Astrocyte of the cerebellum (primary cell): ENCODE measurements at regions not wholly inside any gene's neighbourhood (a gene's known extent, or its start where the extent isn't known, plus 50 kb on each side); places are given as distances from the start of the nearest gene placed in this dataset.

Experiments
- DNase-seq: peaks from one replicate; pipeline ENCODE4 v3.0.0-alpha.2; 2011; ENCODE audit warnings: low read depth
- H3K4me3 ChIP-seq: 2 replicates; pipeline ENCODE4 v1.5.1; 2011; ENCODE audit warnings: mild to moderate bottlenecking, low read depth, low read length, moderate library complexity
- in situ Hi-C: cut with HindIII; loops from 2 replicates; pipeline ENCODE4 v1.10.0; 2017; ENCODE audit warnings: low sequenced_read_pairs
- TF ChIP-seq, protein P1 (sequence below): IDR thresholded peaks from 2 replicates; pipeline ENCODE4 v1.5.1; 2012; ENCODE audit warnings: low read length, low read depth, moderate library complexity, mild to moderate bottlenecking; ENCODE audit errors: missing control alignments

DNA sequence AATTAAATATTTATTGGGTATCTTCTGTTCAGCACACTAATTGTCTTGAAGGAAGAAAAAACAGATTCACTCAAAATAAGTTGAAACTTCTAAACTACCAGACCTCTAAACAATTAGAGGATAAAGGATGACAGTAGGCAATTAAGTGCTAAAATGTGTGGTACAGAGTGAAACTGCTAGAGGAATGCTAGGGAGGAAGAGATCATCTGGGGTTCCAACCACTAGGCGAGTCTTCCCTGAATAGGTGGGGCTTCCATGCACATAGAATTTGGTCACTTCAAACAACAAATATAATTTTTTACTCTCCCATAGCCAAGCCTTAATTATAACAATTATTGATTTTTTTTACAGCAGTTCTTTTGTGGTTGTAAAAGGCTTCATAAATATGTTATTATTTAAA lies 559.0 kb upstream of the ZEB2 start:
- no peak overlapping the region for H3K4me3 ChIP-seq
- in situ Hi-C loops: no loop called here
- DNase-seq: no peak
- TF ChIP-seq, protein P1, sequence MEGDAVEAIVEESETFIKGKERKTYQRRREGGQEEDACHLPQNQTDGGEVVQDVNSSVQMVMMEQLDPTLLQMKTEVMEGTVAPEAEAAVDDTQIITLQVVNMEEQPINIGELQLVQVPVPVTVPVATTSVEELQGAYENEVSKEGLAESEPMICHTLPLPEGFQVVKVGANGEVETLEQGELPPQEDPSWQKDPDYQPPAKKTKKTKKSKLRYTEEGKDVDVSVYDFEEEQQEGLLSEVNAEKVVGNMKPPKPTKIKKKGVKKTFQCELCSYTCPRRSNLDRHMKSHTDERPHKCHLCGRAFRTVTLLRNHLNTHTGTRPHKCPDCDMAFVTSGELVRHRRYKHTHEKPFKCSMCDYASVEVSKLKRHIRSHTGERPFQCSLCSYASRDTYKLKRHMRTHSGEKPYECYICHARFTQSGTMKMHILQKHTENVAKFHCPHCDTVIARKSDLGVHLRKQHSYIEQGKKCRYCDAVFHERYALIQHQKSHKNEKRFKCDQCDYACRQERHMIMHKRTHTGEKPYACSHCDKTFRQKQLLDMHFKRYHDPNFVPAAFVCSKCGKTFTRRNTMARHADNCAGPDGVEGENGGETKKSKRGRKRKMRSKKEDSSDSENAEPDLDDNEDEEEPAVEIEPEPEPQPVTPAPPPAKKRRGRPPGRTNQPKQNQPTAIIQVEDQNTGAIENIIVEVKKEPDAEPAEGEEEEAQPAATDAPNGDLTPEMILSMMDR: no peak

DNA sequence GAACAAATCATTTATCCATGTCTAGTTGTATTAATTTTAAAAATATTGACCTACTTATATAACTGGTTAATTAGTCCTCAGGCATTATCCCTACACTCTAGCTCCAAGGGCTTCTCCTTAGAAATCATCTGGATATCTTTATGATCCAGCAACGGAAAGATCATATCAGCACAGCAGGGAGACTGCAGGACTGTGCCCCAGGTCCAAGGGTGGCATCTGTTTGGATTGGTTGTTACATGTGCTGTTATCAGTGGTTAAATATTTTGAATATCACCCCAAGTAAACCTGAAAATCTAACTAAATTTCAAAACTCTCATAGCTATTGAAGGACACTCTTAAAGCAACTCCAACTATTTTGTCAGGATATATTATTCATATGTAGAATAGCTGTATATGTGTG lies 556.2 kb upstream of the ZEB2 start:
- no peak overlapping the region for H3K4me3 ChIP-seq
- in situ Hi-C loops: no loop called here
- no peak for DNase-seq
- TF ChIP-seq, protein P1: no peak

DNA sequence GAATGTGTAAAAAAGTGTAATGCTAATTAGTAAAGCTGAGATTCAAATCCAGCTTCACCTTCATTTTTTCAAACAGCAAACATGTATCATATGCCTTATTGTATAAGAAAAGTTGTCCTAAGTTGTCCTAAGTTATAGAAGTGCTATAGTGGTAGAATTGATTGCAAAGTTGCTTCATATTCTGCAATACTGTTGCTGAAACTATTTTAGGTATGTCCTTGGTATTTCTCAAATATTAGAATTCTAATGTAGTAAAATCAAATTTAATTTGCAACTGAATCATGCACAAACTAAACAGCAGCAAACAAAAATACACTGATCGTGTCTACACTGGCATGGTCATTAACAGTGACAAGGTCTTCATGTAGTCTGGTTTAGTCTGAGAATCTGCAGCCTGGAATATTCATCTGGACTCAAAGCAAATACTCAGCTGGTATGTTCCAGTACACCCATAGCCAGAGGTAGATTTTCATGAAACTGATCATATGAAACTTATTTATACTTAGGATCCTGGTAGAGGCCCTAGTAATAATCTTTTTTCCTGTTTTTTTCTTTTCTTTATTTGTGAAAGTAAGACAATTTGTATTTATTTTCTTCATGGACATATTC lies 555.6 kb upstream of the ZEB2 start:
- H3K4me3 ChIP-seq: no peak overlapping the region
- in situ Hi-C loops: no loop called here
- TF ChIP-seq, protein P1: no peak
- no peak for DNase-seq

DNA sequence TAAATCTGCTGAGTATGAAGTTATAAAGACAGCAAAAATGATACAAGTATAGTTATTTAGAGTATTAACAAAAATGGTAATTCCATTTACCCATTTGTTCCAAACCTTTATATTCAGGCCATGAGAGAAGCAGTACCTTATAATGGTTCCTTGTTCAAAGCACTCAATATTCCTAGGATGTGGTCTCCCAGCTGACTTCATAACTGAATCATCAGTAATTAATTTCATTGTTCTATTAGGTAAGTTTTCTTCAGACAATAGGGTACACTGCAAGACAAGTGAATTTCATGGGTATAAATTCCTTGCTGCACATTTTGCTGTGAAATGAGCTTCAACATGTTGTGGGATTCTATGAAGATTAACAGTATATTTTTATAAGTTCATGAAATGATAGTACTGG lies 550.8 kb upstream of the ZEB2 start:
- no peak for DNase-seq
- TF ChIP-seq, protein P1: no peak
- in situ Hi-C loops: no loop called here
- H3K4me3 ChIP-seq: no peak overlapping the region

DNA sequence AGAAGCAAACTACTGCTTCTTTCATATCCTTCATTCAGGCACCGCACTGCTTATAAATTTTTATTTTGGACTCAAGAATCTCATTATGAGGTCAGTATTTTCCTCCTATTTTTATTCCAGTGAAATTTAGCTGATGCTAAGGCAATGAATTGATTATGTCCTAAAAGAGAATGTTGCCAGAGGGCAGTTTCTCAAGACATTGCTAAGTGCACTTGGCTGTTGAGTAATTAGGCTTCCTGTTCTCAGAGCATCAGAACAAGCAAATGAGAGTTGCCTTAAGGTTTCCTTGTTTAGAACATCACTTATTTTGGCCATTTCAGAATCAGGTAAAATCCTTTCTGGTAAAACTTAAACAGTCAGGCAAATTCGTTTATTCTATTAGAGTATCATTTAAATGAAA lies 548.6 kb upstream of the ZEB2 start:
- TF ChIP-seq, protein P1: no peak
- H3K4me3 ChIP-seq: no peak overlapping the region
- DNase-seq: no peak
- in situ Hi-C loops: no loop called here

DNA sequence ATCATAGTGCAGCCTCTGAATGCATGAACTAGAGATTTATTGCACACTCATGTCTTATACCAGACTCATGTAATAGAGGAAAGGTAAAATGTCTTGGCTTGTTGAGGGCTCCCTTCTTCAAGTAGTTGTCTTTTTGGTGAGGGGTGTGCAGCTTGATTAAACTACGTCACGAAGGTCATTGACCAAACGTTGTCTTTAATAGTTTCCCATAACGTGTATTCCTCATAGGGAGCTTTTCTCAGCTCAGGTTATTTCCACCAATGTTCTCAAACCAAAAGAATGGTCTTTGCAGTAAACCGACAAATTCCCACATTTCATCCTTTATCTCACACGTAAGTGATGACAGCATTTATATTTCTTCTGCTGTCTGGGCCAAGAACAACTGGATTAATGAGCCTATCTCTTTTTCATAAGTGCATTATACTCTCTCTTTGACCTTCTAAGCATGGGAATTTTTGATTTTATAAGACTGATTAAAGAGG lies 547.7 kb upstream of the ZEB2 start:
- in situ Hi-C loops: no loop called here
- no peak for DNase-seq
- H3K4me3 ChIP-seq: no peak overlapping the region
- TF ChIP-seq, protein P1: no peak
